Omental fat pad (tissue), 3 donors: ENCODE measurements at regions not wholly inside any gene's neighbourhood (a gene's known extent, or its start where the extent isn't known, plus 50 kb on each side); places are given as distances from the start of the nearest gene placed in this dataset.
"Not testable (repeated sequence)": the region's sequence is repeated elsewhere in the genome, so short reads cannot be mapped to it uniquely, and the experiment has no call there.

ENCODE experiments used
- ATAC-seq: fragments of 150-250 bp; one replicate; pipeline ENCODE4 v1.9.1; 2016; ENCODE audit warnings: mild to moderate bottlenecking, moderate library complexity; ENCODE audit not compliant: low FRiP score
- DNase-seq: peaks from one replicate; pipeline ENCODE4 v3.0.0-alpha.2; 2019; ENCODE audit warnings: low spot score
- TF ChIP-seq, protein P1 (sequence below), 3 donors: fragments of 450-650 bp; IDR thresholded peaks; one replicate each; pipeline ENCODE4 v1.5.1; 2016 to 2017; ENCODE audit warnings: antibody characterized with exemption in 3 of 3, mild to moderate bottlenecking in 3 of 3, moderate library complexity in 2 of 3

DNA sequence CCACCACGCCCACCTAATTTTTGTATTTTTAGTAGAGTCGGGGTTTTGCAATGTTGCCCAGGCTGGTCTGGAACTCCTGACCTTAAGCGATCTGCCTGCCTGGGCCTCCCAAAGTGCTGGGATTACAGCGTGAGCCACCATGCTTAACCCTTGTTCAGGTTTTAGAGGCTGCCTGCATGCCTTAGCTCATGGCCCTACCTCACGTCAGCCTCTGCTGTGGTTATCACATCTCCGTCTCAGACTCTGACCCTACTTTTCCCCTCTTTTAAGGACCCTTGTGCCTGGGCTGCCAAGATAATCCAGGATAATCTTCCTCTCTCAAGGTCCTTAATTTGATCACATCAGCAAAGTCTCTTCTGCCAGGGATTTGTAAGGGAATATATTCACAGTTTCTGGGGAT is 98.2 kb upstream of the PMAIP1 start:
- TF ChIP-seq, protein P1, sequence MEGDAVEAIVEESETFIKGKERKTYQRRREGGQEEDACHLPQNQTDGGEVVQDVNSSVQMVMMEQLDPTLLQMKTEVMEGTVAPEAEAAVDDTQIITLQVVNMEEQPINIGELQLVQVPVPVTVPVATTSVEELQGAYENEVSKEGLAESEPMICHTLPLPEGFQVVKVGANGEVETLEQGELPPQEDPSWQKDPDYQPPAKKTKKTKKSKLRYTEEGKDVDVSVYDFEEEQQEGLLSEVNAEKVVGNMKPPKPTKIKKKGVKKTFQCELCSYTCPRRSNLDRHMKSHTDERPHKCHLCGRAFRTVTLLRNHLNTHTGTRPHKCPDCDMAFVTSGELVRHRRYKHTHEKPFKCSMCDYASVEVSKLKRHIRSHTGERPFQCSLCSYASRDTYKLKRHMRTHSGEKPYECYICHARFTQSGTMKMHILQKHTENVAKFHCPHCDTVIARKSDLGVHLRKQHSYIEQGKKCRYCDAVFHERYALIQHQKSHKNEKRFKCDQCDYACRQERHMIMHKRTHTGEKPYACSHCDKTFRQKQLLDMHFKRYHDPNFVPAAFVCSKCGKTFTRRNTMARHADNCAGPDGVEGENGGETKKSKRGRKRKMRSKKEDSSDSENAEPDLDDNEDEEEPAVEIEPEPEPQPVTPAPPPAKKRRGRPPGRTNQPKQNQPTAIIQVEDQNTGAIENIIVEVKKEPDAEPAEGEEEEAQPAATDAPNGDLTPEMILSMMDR (IDR thresholded peaks at IDR 0.05), result no peak
- DNase-seq, result no peak
- no peak for ATAC-seq

DNA sequence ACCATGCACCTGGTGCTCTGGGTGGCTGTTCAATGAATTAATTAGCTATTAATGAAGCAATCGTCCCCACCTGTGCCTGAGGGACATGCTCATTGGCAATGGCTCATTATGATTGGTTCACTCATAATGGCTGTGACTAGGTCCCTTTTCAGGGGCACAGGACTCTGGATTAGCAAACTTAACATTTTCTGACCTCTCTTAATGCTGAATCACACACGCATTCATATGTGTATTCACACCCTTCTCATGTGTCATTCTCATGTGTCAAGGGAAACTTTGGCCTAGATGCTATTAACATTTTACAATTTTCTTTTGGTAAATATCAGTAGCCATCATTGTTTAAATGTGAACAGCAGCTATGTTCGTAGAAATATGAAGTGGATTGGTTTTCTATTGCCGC is 98.9 kb upstream of the PMAIP1 start:
- ATAC-seq (no peak), DNase-seq (no peak)
- TF ChIP-seq, protein P1 (IDR thresholded peaks at IDR 0.05), result no peak

DNA sequence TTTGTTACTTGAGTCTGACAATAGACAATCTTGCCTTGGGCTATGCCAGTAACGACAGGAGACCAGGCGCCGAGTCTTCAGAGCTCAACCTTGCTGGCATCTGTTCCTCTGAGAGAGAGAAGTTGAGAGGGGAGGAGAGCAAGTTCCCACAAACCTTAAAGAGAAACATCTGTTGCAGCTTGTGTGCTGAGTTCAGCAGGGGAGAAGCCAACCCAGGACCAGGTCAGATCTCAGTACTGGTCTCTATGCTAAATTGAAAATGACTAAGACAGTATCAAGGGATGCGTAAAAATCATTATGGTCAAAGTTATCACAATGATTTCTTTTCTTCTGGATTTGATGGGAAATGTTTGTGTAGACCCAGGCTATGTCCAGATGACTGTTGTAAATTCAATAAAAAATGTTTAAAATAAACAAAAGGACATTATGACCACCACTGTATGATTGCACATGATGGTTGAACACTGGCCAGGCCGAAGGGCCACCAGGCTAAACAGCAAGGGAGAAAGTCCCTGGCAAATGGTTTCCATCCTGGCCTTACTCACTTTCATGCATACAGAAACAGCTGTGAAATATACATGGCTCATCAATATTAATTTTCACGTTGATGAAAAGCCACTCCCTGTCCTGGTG is 100.3 kb upstream of the PMAIP1 start:
- ATAC-seq (no peak), DNase-seq (no peak)
- TF ChIP-seq, protein P1 (IDR thresholded peaks at IDR 0.05), result no peak

DNA sequence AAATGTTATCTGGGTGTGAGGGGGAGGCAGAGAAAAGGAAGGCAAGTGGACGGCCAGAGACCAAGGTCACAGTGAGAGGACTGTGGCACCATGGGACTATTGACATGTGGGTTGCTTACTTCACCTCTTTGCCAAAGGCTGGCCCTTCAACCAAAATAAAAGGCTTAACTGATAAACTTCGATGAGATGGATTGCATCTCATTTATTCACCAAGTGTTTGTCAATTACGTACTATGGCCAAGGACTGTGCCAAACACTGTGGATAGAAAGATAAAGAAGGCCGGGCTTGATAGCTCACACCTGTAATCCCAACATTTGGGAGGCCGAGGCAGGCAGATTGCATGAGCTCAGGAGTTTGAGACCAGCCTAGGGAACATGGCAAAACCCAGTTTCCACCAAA is 98.7 kb upstream of the CCBE1 start:
- ATAC-seq (no peak), DNase-seq (no peak)
- TF ChIP-seq, protein P1 (IDR thresholded peaks at IDR 0.05), result no peak

DNA sequence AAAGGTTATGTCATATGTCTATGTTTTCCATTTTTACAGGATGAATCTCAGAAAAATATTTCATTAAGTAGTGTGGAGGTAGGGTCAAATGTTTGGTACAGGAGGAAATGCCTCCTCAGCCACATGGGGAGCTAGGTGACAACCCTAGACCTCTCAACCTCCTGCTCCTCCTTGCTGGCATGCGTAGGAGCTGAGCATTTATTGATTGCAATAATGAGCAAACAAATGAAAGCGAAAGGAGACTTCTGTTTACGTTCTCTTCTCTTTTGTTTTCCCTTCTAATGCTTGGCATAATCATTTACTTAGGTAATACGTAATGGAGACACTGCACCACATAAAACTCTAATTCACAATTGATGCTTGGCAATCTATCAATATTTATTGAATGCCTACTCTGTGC is 95.1 kb upstream of the CCBE1 start:
- DNase-seq, result no peak
- TF ChIP-seq, protein P1 (IDR thresholded peaks at IDR 0.05), result no peak
- no peak for ATAC-seq

DNA sequence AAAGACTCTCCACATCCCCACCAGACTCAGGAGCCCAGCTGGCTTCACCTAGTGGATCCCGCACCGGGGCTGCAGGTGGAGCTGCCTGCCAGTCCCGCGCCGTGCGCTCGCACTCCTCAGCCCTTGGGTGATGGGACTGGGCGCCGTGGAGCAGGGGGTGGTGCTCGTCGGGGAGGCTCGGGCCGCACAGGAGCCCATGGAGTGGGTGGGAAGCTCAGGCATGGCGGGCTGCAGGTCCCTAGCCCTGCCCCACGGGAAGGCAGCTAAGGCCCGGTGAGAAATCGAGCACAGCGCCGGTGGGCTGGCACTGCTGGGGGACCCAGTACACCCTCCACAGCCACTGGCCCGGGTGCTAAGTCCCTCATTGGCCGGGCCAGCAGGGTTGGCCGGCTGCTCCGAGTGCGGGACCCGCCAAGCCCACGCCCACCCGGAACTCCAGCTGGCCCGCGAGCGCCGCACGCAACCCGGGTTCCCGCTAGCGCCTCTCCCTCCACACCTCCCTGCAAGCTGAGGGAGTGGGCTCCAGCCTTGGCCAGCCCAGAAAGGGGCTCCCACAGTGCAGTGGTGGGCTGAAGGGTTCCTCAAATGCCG is 93.2 kb upstream of the CCBE1 start:
- not testable (repeated sequence) for DNase-seq, ATAC-seq

DNA sequence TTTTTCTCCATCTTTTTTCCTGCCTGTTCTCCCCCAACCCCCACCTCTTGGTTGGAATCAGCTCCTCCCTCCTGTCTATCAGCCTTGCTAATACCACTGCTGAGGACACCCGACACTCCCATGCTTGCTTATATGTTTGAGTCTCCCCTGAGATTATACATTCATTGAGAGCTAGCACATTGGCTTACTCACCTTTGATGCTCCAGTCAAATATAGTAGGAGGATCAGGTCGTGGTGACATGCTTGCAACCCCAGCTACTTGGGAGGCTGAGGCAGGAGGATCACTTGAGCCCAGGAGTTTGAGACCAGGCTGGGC is 91.5 kb upstream of the CCBE1 start:
- ATAC-seq, result no peak
- no peak for DNase-seq
- TF ChIP-seq, protein P1 (IDR thresholded peaks at IDR 0.05), result no peak
